ENCODE measurements at regions not wholly inside any gene's neighbourhood (a gene's known extent, or its start where the extent isn't known, plus 50 kb on each side); places are given as distances from the start of the nearest gene placed in this dataset.
"Not testable (repeated sequence)": the region's sequence is repeated elsewhere in the genome, so short reads cannot be mapped to it uniquely, and the experiment has no call there.

DNA sequence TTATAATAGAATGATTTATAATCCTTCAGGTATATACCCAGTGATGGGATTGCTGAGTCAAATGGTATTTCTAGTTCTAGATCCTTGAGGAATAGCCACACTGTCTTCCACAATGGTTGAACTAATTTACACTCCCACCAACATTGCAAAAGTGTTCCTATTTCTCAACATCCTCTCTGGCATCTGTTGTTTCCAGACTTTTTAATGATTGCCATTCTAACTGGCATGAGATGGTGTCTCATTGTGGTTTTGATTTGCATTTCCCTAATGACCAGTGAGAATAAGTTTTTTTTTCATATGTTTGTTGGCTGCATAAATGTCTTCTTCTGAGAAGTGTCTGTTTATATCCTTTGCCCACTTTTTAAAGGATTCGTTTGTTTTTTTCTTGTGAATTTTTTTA is 615.1 kb downstream of the STK39 start:
- H3K4me3 Mint-ChIP-seq; intact Hi-C loops (cut with micrococcal nuclease); H3K27me3 Mint-ChIP-seq; H3K27ac Mint-ChIP-seq; H3K36me3 Mint-ChIP-seq (ENCODE audit: low read depth); H3K4me1 Mint-ChIP-seq (ENCODE audit: low read depth): not testable (repeated sequence)
- H3K9me3 Mint-ChIP-seq: peaks cover 17% of the 10 kb centered on the region

- Mint-ChIP-seq H3K27ac (no peak overlapping the region), H3K36me3 (ENCODE audit: low read depth) (no peaks in the 10 kb centered on the region), H3K4me1 (ENCODE audit: low read depth) (no peaks in the 10 kb centered on the region), H3K4me3 (no peak overlapping the region), H3K9me3 (peaks cover 4% of the 10 kb centered on the region), H3K27me3 (no peaks in the 10 kb centered on the region)
- intact Hi-C loops (cut with micrococcal nuclease): no loop called here
Observed at GRCh38 chr2:167626961-167627360, 620.4 kb downstream of the STK39 start.

- Mint-ChIP-seq H3K4me1 (ENCODE audit: low read depth) (no peaks in the 10 kb centered on the region), H3K36me3 (ENCODE audit: low read depth) (no peaks in the 10 kb centered on the region), H3K4me3 (no peak overlapping the region), H3K27me3 (no peaks in the 10 kb centered on the region), H3K27ac (no peak overlapping the region), H3K9me3 (peaks cover 10% of the 10 kb centered on the region)
- intact Hi-C loops (cut with micrococcal nuclease): no loop called here
Observed at GRCh38 chr2:167626301-167626700, 621.1 kb downstream of the STK39 start.

DNA sequence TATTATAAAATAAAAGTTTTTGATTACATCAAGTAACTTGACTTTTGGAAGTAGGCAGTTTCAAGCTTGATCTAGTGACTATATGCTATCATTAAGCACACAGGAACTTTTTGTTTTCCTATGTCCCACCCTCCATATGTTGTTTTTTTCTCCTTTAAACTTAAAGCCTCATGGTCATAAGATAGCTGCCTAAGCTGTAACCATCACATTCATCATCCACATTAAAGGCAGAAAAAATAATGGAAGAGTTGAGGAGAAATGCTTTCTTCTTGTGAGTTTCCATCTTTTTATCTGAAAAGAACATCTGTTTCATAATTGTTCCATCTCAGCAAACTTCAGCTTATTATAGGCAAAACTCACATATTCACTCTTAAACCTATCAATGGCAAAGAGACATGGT is 630.4 kb downstream of the STK39 start:
- no peak overlapping the region for H3K27ac Mint-ChIP-seq
- no peaks in the 10 kb centered on the region for H3K27me3 Mint-ChIP-seq
- H3K36me3 Mint-ChIP-seq (ENCODE audit: low read depth): no peaks in the 10 kb centered on the region
- intact Hi-C loops (cut with micrococcal nuclease): no loop called here
- peaks cover 7% of the 10 kb centered on the region for H3K9me3 Mint-ChIP-seq
- H3K4me1 Mint-ChIP-seq (ENCODE audit: low read depth): no peaks in the 10 kb centered on the region
- no peak overlapping the region for H3K4me3 Mint-ChIP-seq

DNA sequence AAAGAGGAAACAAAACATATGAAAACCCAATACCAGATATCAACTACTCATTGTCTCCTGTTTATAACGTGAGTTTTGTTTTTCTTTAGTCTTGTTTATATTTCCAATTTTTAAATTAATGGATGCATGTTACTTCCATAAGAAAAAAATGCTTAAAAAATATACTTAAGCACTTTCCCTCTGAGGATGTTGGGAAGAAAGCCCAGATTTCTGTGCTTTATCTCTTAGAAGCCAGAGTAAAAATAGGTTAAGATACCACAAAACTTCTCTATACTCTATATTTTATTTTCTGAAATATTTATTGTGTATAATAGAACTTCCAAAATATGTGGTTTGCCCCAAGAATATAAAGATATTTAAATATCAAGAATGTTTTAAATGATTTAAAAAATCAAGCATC is 633.9 kb downstream of the STK39 start:
- no peak overlapping the region for H3K4me3 Mint-ChIP-seq
- H3K9me3 Mint-ChIP-seq: no peaks in the 10 kb centered on the region
- H3K4me1 Mint-ChIP-seq (ENCODE audit: low read depth): no peaks in the 10 kb centered on the region
- no peaks in the 10 kb centered on the region for H3K36me3 Mint-ChIP-seq (ENCODE audit: low read depth)
- no peaks in the 10 kb centered on the region for H3K27me3 Mint-ChIP-seq
- intact Hi-C loops (cut with micrococcal nuclease): no loop called here
- no peak overlapping the region for H3K27ac Mint-ChIP-seq

GRCh38 chr2:167608487-167608886 is 638.9 kb downstream of the STK39 start:
- intact Hi-C loops (cut with micrococcal nuclease): no loop called here
- no peaks in the 10 kb centered on the region for H3K9me3 Mint-ChIP-seq
- H3K36me3 Mint-ChIP-seq (ENCODE audit: low read depth): no peaks in the 10 kb centered on the region
- H3K4me1 Mint-ChIP-seq (ENCODE audit: low read depth): no peaks in the 10 kb centered on the region
- H3K27me3 Mint-ChIP-seq: no peaks in the 10 kb centered on the region
- H3K27ac Mint-ChIP-seq: no peak overlapping the region
- H3K4me3 Mint-ChIP-seq: no peak overlapping the region

DNA sequence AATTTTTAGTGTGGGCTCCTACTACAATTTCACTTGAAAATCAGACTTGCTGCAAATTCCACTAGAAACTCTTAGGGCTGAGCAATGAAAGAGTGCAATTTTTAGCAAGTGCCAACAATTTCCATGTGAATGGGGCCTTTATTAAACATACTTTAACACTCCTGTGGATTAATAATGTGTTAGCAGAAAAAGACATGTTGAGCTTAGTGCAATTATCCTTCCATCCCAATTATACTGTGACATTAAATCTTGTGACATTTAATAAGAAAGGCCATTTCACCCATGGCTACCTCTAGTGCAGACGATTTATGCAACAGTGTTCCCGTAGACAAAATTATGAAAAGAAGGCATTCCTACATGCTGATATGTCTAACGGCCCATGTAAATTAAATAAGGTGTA is 639.7 kb downstream of the STK39 start:
- H3K27ac Mint-ChIP-seq: no peak overlapping the region
- no peaks in the 10 kb centered on the region for H3K36me3 Mint-ChIP-seq (ENCODE audit: low read depth)
- intact Hi-C loops (cut with micrococcal nuclease): no loop called here
- H3K27me3 Mint-ChIP-seq: no peaks in the 10 kb centered on the region
- no peaks in the 10 kb centered on the region for H3K4me1 Mint-ChIP-seq (ENCODE audit: low read depth)
- no peaks in the 10 kb centered on the region for H3K9me3 Mint-ChIP-seq
- no peak overlapping the region for H3K4me3 Mint-ChIP-seq

DNA sequence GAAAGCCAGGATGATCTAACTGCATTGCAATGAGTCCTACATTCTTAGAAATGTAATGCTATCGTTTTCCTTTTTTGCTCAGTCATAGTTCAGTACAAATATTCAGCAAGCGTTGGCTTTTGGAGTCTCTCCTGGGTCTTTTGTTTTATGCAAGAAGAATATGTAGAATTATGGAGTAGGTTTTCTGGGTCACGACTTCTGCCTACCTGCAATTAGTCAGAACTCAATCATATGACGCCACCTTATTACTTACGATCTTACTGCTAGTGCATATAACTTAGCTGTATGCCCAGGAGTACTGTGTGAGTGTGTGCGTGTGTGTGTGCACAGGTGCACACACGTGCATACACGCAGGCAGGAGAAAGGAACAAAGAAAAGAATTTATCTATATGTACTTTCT is 640.2 kb downstream of the STK39 start:
- Mint-ChIP-seq H3K27me3 (no peaks in the 10 kb centered on the region), H3K36me3 (ENCODE audit: low read depth) (no peaks in the 10 kb centered on the region), H3K9me3 (no peaks in the 10 kb centered on the region), H3K4me3 (no peak overlapping the region), H3K4me1 (ENCODE audit: low read depth) (no peaks in the 10 kb centered on the region), H3K27ac (no peak overlapping the region)
- intact Hi-C loops (cut with micrococcal nuclease): no loop called here

DNA sequence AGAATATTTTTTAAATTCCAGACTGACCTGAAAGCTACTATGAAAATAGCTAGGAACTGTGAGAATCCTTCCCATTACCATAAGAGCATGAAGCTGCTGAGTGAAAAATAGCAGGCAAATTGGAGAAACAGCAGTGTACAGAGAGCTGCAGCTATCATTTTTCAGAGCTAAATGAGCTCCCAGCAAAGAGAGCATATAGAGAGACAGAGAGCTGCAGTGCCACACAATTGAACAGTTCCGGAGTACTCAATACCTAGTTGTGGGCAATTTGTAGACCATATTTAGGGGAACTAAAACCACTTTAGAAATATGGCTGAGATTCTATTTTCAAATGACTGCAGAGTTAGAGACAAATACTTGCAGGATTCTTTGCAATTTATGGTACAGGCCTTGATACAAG is 645.3 kb downstream of the STK39 start:
- intact Hi-C loops (cut with micrococcal nuclease): no loop called here
- Mint-ChIP-seq H3K27me3 (no peaks in the 10 kb centered on the region), H3K9me3 (no peaks in the 10 kb centered on the region)

DNA sequence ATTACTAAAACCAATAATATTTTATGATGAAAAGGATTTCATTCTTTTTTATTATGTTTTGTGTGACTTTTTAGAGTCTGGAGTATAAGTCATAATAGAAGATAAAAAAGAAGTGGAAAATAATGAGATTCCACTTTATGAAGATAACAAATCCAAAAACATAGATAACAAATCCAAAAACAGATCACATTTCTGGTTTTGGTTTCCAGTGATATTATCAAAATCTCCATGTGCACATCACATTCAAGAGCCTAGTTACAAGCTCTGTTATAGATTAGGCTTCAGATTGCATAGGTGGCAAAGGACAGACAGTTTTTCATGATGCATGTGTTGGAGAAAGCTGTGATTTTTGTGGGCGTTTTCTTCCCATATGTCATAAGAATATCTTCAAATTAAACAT is 648.2 kb downstream of the STK39 start:
- Mint-ChIP-seq H3K4me3 (no peak overlapping the region), H3K36me3 (ENCODE audit: low read depth) (no peaks in the 10 kb centered on the region), H3K4me1 (ENCODE audit: low read depth) (no peaks in the 10 kb centered on the region), H3K27me3 (no peaks in the 10 kb centered on the region), H3K27ac (no peak overlapping the region), H3K9me3 (no peaks in the 10 kb centered on the region)
- intact Hi-C loops (cut with micrococcal nuclease): no loop called here

More for the DNA sequence above, 645.3 kb downstream of the STK39 start:
- H3K36me3 Mint-ChIP-seq (ENCODE audit: low read depth): no peaks in the 10 kb centered on the region
- H3K27ac Mint-ChIP-seq: no peak overlapping the region
- H3K4me3 Mint-ChIP-seq: no peak overlapping the region
- H3K4me1 Mint-ChIP-seq (ENCODE audit: low read depth): no peaks in the 10 kb centered on the region

- no peaks in the 10 kb centered on the region for H3K9me3 Mint-ChIP-seq
- no peak overlapping the region for H3K27ac Mint-ChIP-seq
- intact Hi-C loops (cut with micrococcal nuclease): no loop called here
- no peak overlapping the region for H3K4me3 Mint-ChIP-seq
- no peaks in the 10 kb centered on the region for H3K4me1 Mint-ChIP-seq (ENCODE audit: low read depth)
- no peaks in the 10 kb centered on the region for H3K27me3 Mint-ChIP-seq
- H3K36me3 Mint-ChIP-seq (ENCODE audit: low read depth): no peaks in the 10 kb centered on the region
Observed at GRCh38 chr2:167595839-167596471, 651.4 kb downstream of the STK39 start.

DNA sequence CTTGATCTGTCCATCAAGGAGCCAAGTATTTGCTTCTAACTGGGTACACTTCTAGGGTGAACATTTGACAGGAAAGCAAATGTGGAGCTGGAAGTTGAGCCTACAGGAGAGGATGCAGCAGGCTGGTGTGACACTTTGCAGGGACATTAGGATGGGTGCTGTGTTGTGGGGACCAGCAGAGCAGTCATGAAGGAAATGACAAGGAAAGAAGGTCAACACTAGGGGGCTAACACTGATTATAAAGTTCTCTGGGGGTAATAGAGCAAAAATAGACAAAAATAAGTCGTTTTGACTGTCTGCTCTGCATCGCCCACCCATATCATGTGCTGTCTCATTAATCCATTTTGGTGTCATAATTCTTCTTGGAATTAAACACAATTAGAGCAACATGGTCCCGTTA is 652.4 kb downstream of the STK39 start:
- Mint-ChIP-seq H3K4me1 (ENCODE audit: low read depth) (no peaks in the 10 kb centered on the region), H3K27me3 (no peaks in the 10 kb centered on the region), H3K27ac (no peak overlapping the region), H3K9me3 (no peaks in the 10 kb centered on the region), H3K4me3 (no peak overlapping the region), H3K36me3 (ENCODE audit: low read depth) (no peaks in the 10 kb centered on the region)
- intact Hi-C loops (cut with micrococcal nuclease): no loop called here

DNA sequence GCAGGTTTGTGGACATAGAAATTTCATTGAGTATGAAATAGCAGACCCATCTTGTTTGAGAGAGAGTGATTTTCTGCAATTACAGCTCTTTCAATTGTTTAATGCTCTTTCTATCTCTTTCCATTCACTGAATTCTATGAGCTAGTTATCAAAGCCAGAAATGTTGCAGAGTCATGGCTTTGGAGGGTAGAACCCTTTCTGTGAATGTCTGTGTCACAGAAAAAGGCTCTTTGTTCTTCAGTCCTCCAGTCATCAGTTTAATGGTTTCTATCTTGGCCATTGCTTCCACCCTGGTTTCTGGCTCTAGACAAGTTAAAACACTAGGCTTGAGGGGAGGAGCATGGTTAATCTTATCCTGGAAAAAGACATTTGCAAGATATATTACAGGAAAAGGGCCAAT is 655.0 kb downstream of the STK39 start:
- Mint-ChIP-seq H3K4me1 (ENCODE audit: low read depth) (no peaks in the 10 kb centered on the region), H3K4me3 (no peak overlapping the region), H3K9me3 (no peaks in the 10 kb centered on the region), H3K27ac (no peak overlapping the region), H3K27me3 (no peaks in the 10 kb centered on the region), H3K36me3 (ENCODE audit: low read depth) (no peaks in the 10 kb centered on the region)
- intact Hi-C loops (cut with micrococcal nuclease): no loop called here

- intact Hi-C loops (cut with micrococcal nuclease): no loop called here
- Mint-ChIP-seq H3K27me3 (no peaks in the 10 kb centered on the region), H3K4me1 (ENCODE audit: low read depth) (no peaks in the 10 kb centered on the region), H3K27ac (no peak overlapping the region), H3K4me3 (no peak overlapping the region), H3K9me3 (no peaks in the 10 kb centered on the region), H3K36me3 (ENCODE audit: low read depth) (no peaks in the 10 kb centered on the region)
Observed at GRCh38 chr2:167582619-167583018, 664.8 kb downstream of the STK39 start.

GRCh38 chr2:167581961-167582574 is 665.3 kb downstream of the STK39 start:
- no peak overlapping the region for H3K4me3 Mint-ChIP-seq
- no peaks in the 10 kb centered on the region for H3K36me3 Mint-ChIP-seq (ENCODE audit: low read depth)
- no peaks in the 10 kb centered on the region for H3K9me3 Mint-ChIP-seq
- no peak overlapping the region for H3K27ac Mint-ChIP-seq
- no peaks in the 10 kb centered on the region for H3K27me3 Mint-ChIP-seq
- H3K4me1 Mint-ChIP-seq (ENCODE audit: low read depth): no peaks in the 10 kb centered on the region
- intact Hi-C loops (cut with micrococcal nuclease): no loop called here

Data from dendritic cell treated with granulocyte-macrophage colony-stimulating factor and Interleukin-4, amounts not matched to agents 40 ng/mL and 50 ng/mL, for 4 days (primary cell).